ENCODE measurements at regions not wholly inside any gene's neighbourhood (a gene's known extent, or its start where the extent isn't known, plus 50 kb on each side); places are given as distances from the start of the nearest gene placed in this dataset.

DNA sequence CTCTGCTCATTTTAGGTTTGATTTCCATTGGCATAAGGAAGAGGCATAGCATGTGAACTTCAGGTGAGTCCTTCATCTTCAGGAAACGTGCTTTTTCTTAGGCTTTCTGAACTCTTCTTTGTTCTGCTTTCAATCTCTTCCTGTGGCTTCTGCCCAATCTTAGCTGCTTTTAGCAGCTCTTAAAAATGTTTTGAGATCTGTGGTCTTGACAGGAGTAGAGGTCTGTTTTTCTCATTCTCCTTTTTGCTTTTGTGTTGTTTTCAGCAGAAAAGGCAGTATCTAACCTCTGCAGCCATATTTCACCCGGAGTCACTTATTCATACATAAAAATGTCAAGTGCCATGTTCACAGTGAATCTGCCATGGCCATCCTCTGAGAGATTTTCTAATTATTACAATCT is 120.3 kb downstream of the LIG4 start (continued):
- TF ChIP-seq CTCF (IDR thresholded peaks at IDR 0.05 in 2 of 3, conservative IDR thresholded peaks at IDR 0.05 in 1 of 3; ENCODE audit: borderline replicate concordance in 1 of 3, insufficient read depth in 1 of 3, low read depth in 2 of 3, low read length in 2 of 3): no peak
- TF ChIP-seq YY1 (IDR thresholded peaks at IDR 0.05; ENCODE audit: extremely low read depth, insufficient replicate concordance, low read depth, low read length): no peak
- TF ChIP-seq RAD21 (IDR thresholded peaks at IDR 0.05; ENCODE audit: low read depth): no peak
- TF ChIP-seq POLR2A (IDR thresholded peaks at IDR 0.05; ENCODE audit: borderline replicate concordance, extremely low read depth, insufficient read depth, insufficient read length): no peak
- no peak for TF ChIP-seq EZH2phosphoT487 (IDR thresholded peaks at IDR 0.05; ENCODE audit: borderline replicate concordance)
- no peak for TF ChIP-seq POLR2AphosphoS5 (IDR thresholded peaks at IDR 0.05; ENCODE audit: low read depth, low read length)

- POLR2A ChIA-PET: no interaction called here
- Histone ChIP-seq H3K9me2 (ENCODE audit: insufficient read depth) (no peaks in the 10 kb centered on the region), H3K9me3 (ENCODE audit: control insufficient read depth in 1 of 2, insufficient read depth in 1 of 2, low read depth in 1 of 2, low read length in 2 of 2) (no peaks in the 10 kb centered on the region; a peak in 1 of 4 replicates), H3K4me2 (ENCODE audit: low read length) (no peak overlapping the region), H4K20me1 (ENCODE audit: insufficient read depth) (no peaks in the 10 kb centered on the region), H3K4me1 (ENCODE audit: control insufficient read depth in 1 of 2, insufficient read depth in 2 of 2, low read length in 2 of 2) (no peaks in the 10 kb centered on the region), H3K4me3 (replicated peaks in 1 of 2; ENCODE audit: low read depth in 1 of 2, low read length in 2 of 2) (no peak overlapping the region), H2AFZ (ENCODE audit: low read depth, low read length, poor library complexity, severe bottlenecking) (no peak overlapping the region), H3K79me2 (ENCODE audit: insufficient read depth, low read length) (no peaks in the 10 kb centered on the region), H3K36me3 (ENCODE audit: control insufficient read depth in 1 of 2, insufficient read depth in 2 of 2, low read length in 2 of 2) (no peaks in the 10 kb centered on the region), H3K9ac (ENCODE audit: low read length) (no peak overlapping the region), H3K27me3 (ENCODE audit: insufficient read depth, low read length) (no peaks in the 10 kb centered on the region), H3K27ac (ENCODE audit: low read depth, low read length) (no peak overlapping the region)
- ATAC-seq: no peak
- DNase-seq (ENCODE audit: low read depth, low spot score): no peak
- RAD21 ChIA-PET (ENCODE audit: low non-redundant PET in 1 of 2, low total read pairs in 2 of 2, uncharacterized antibody in 2 of 2, unreplicated experiment in 2 of 2): no interaction called here
- BruUV-seq (replicated peaks): no TSS peak
- TF ChIP-seq CBX3 (IDR thresholded peaks at IDR 0.05; ENCODE audit: low read depth): no peak
- TF ChIP-seq FOSL1 (IDR thresholded peaks at IDR 0.05; ENCODE audit: low read depth): no peak
- TF ChIP-seq, protein P1, sequence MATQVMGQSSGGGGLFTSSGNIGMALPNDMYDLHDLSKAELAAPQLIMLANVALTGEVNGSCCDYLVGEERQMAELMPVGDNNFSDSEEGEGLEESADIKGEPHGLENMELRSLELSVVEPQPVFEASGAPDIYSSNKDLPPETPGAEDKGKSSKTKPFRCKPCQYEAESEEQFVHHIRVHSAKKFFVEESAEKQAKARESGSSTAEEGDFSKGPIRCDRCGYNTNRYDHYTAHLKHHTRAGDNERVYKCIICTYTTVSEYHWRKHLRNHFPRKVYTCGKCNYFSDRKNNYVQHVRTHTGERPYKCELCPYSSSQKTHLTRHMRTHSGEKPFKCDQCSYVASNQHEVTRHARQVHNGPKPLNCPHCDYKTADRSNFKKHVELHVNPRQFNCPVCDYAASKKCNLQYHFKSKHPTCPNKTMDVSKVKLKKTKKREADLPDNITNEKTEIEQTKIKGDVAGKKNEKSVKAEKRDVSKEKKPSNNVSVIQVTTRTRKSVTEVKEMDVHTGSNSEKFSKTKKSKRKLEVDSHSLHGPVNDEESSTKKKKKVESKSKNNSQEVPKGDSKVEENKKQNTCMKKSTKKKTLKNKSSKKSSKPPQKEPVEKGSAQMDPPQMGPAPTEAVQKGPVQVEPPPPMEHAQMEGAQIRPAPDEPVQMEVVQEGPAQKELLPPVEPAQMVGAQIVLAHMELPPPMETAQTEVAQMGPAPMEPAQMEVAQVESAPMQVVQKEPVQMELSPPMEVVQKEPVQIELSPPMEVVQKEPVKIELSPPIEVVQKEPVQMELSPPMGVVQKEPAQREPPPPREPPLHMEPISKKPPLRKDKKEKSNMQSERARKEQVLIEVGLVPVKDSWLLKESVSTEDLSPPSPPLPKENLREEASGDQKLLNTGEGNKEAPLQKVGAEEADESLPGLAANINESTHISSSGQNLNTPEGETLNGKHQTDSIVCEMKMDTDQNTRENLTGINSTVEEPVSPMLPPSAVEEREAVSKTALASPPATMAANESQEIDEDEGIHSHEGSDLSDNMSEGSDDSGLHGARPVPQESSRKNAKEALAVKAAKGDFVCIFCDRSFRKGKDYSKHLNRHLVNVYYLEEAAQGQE (IDR thresholded peaks at IDR 0.05; ENCODE audit: low read depth): no peak
- no peak for TF ChIP-seq EZH2 (IDR thresholded peaks at IDR 0.05)
- TF ChIP-seq ZFX (IDR thresholded peaks at IDR 0.05): no peak
- TF ChIP-seq YY1 (IDR thresholded peaks at IDR 0.05; ENCODE audit: extremely low read depth, insufficient replicate concordance, low read depth, low read length): no peak
- no peak for TF ChIP-seq ELF1 (IDR thresholded peaks at IDR 0.05; ENCODE audit: borderline replicate concordance, low read depth)
- no peak for TF ChIP-seq CEBPB (IDR thresholded peaks at IDR 0.05; ENCODE audit: low read depth)
- TF ChIP-seq SRF (IDR thresholded peaks at IDR 0.05; ENCODE audit: low read depth): no peak
- TF ChIP-seq ZNF274 (IDR thresholded peaks at IDR 0.05; ENCODE audit: low read depth, low read length): no peak
- TF ChIP-seq, protein P2, sequence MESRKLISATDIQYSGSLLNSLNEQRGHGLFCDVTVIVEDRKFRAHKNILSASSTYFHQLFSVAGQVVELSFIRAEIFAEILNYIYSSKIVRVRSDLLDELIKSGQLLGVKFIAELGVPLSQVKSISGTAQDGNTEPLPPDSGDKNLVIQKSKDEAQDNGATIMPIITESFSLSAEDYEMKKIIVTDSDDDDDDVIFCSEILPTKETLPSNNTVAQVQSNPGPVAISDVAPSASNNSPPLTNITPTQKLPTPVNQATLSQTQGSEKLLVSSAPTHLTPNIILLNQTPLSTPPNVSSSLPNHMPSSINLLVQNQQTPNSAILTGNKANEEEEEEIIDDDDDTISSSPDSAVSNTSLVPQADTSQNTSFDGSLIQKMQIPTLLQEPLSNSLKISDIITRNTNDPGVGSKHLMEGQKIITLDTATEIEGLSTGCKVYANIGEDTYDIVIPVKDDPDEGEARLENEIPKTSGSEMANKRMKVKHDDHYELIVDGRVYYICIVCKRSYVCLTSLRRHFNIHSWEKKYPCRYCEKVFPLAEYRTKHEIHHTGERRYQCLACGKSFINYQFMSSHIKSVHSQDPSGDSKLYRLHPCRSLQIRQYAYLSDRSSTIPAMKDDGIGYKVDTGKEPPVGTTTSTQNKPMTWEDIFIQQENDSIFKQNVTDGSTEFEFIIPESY (IDR thresholded peaks at IDR 0.05; ENCODE audit: extremely low read depth, insufficient replicate concordance, low read length): no peak
- CTCF ChIA-PET: no interaction called here
- intact Hi-C loops (cut with micrococcal nuclease): no loop called here
These were observed 121.7 kb downstream of the LIG4 start for GRCh38 chr13:108093616-108094015.
